Mesendoderm (in vitro differentiated cells): ENCODE measurements at regions not wholly inside any gene's neighbourhood (a gene's known extent, or its start where the extent isn't known, plus 50 kb on each side); places are given as distances from the start of the nearest gene placed in this dataset.

Experiments used
- DNase-seq: peaks from one replicate; pipeline ENCODE4 v3.0.0; 2013
- H2AK5ac ChIP-seq: 2 replicates; pipeline ENCODE4 v1.6.1; 2013; ENCODE audit warnings: low read length, inconsistent platforms
- H2BK120ac ChIP-seq: 2 replicates; pipeline ENCODE4 v1.6.1; 2013; ENCODE audit warnings: low read depth, mild to moderate bottlenecking, low read length, moderate library complexity, mixed read lengths
- H2BK15ac ChIP-seq: replicated peaks from 2 replicates; pipeline ENCODE4 v1.6.1; 2013; ENCODE audit warnings: low read depth, mild to moderate bottlenecking, moderate library complexity
- H2BK5ac ChIP-seq: 2 replicates; pipeline ENCODE4 v1.6.1; 2013; ENCODE audit warnings: low read length, inconsistent platforms
- H3K18ac ChIP-seq: 2 replicates; pipeline ENCODE4 v1.6.1; 2013; ENCODE audit warnings: mild to moderate bottlenecking, low read length, mixed read lengths
- H3K23ac ChIP-seq: one replicate; pipeline ENCODE4 v1.6.1; 2013; ENCODE audit warnings: low read length
- H3K27ac ChIP-seq: 2 replicates; pipeline ENCODE4 v1.5.1; 2013; ENCODE audit warnings: low read depth, mild to moderate bottlenecking, inconsistent platforms, low read length, moderate library complexity
- H3K27me3 ChIP-seq: 2 replicates; pipeline ENCODE4 v1.6.1; 2013; ENCODE audit warnings: low read length, control low read depth, mild to moderate bottlenecking, inconsistent platforms; ENCODE audit not compliant: insufficient read depth, poor library complexity
- H3K36me3 ChIP-seq: 2 replicates; pipeline ENCODE4 v1.6.1; 2013; ENCODE audit warnings: low read length, inconsistent platforms; ENCODE audit not compliant: control insufficient read depth, insufficient read depth
- H3K4ac ChIP-seq: one replicate; pipeline ENCODE4 v1.6.1; 2013; ENCODE audit warnings: low read depth, mild to moderate bottlenecking, low read length, moderate library complexity
- H3K4me1 ChIP-seq: 2 replicates; pipeline ENCODE4 v1.6.1; 2013; ENCODE audit warnings: low read depth, low read length, inconsistent platforms; ENCODE audit not compliant: control insufficient read depth
- H3K4me2 ChIP-seq: 2 replicates; pipeline ENCODE4 v1.6.1; 2013; ENCODE audit warnings: low read length
- H3K4me3 ChIP-seq: 2 replicates; pipeline ENCODE4 v1.5.1; 2013; ENCODE audit warnings: mild to moderate bottlenecking, low read length
- H3K56ac ChIP-seq: one replicate; pipeline ENCODE4 v1.6.1; 2013; ENCODE audit warnings: low read length
- H3K79me1 ChIP-seq: 2 replicates; pipeline ENCODE4 v1.6.1; 2013; ENCODE audit warnings: low read length, inconsistent platforms
- H3K79me2 ChIP-seq: 2 replicates; pipeline ENCODE4 v1.6.1; 2013; ENCODE audit warnings: mild to moderate bottlenecking, low read length; ENCODE audit not compliant: control insufficient read depth, insufficient read depth
- H3K9ac ChIP-seq: 2 replicates; pipeline ENCODE4 v1.6.1; 2013; ENCODE audit warnings: low read length, inconsistent platforms
- H4K5ac ChIP-seq: one replicate; pipeline ENCODE4 v1.6.1; 2013; ENCODE audit warnings: low read length
- H4K8ac ChIP-seq: one replicate; pipeline ENCODE4 v1.6.1; 2013; ENCODE audit warnings: low read depth, mild to moderate bottlenecking, control low read depth, low read length, moderate library complexity
- WGBS: extraction: QIAGEN DNeasy Blood & Tissue Kit; methylation state at CpG from one replicate; pipeline ENCODE4 v1.1.7; 2013; ENCODE audit warnings: low lambda C conversion rate, missing lambda C conversion rate; ENCODE audit not compliant: insufficient coverage; ENCODE audit errors: extremely low coverage; 5-methylcytosine and 5-hydroxymethylcytosine counted together

GRCh38 chr1:87644579-87645190 is 316.0 kb downstream of the LMO4 start:
- no CpG with 5 or more reads among the region's 7 CpGs for WGBS

GRCh38 chr1:87647430-87648177 is 318.9 kb downstream of the LMO4 start:
- WGBS = no CpG with 5 or more reads among the region's 6 CpGs
- H2AK5ac ChIP-seq = no peak overlapping the region
- no peak overlapping the region for H3K9ac ChIP-seq
- no peak overlapping the region for H3K4me3 ChIP-seq
- H2BK120ac ChIP-seq = no peak overlapping the region
- no peak overlapping the region for H3K56ac ChIP-seq
- H2BK15ac ChIP-seq = no peak overlapping the region
- no peak overlapping the region for H2BK5ac ChIP-seq
- peaks cover 3% of the 10 kb centered on the region for H3K4me1 ChIP-seq
- no peak overlapping the region for H3K4me2 ChIP-seq
- no peaks in the 10 kb centered on the region for H3K36me3 ChIP-seq
- H3K4ac ChIP-seq = no peak overlapping the region
- no peak overlapping the region for H3K18ac ChIP-seq
- no peaks in the 10 kb centered on the region for H3K79me1 ChIP-seq
- no peak overlapping the region for H3K27ac ChIP-seq
- DNase-seq = no peak
- H4K8ac ChIP-seq = no peak overlapping the region
- no peaks in the 10 kb centered on the region for H3K79me2 ChIP-seq
- H4K5ac ChIP-seq = no peak overlapping the region
- no peak overlapping the region for H3K23ac ChIP-seq
- no peaks in the 10 kb centered on the region for H3K27me3 ChIP-seq

More at GRCh38 chr1:87644579-87645190, 316.0 kb downstream of the LMO4 start:
- Histone ChIP-seq H4K5ac (no peak overlapping the region), H3K79me1 (no peaks in the 10 kb centered on the region), H3K56ac (no peak overlapping the region), H2BK15ac (no peak overlapping the region), H2BK5ac (no peak overlapping the region), H4K8ac (no peak overlapping the region), H3K4ac (no peak overlapping the region), H3K9ac (no peak overlapping the region), H2AK5ac (no peak overlapping the region), H2BK120ac (no peak overlapping the region), H3K27me3 (no peaks in the 10 kb centered on the region), H3K79me2 (no peaks in the 10 kb centered on the region), H3K36me3 (no peaks in the 10 kb centered on the region), H3K23ac (no peak overlapping the region), H3K4me2 (no peak overlapping the region), H3K4me1 (peaks cover 7% of the 10 kb centered on the region), H3K4me3 (no peak overlapping the region), H3K27ac (no peak overlapping the region), H3K18ac (no peak overlapping the region)
- peak; percentile 75 for DNase-seq

DNA sequence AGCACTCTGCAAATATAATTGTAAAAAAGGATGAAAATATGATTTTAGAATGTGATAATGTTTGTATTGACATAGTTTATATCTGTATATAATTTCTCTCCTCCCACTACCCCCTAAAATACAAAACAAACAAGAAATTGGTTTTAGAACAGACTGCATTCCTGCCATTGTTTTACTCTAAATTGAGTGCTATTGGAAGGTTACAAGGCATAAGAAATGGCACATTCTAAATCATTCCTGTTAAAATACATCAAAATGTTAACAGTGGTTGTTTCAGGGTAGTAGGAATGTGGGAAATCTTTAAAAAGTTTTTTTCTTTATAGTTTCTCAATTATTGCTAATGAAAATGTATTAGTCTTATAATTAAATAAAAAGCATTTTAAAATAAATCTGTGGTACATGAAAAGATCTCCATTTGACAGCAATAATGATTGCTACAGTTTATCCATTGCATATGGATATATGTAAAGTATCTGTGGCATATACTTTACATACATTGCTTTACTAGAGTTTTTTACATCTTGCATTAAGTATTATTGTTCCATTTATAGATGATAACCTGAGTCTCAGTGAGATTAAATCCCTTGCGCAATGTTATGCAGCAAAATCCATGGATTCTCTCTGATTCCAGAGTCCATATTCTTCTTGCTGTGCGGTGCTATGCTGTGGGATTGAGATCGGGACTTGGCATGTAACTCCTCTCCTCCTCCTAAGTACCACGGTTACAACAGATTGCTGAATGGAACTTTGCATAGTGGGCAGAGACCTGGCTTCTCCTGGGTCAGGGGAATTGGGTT is 319.8 kb downstream of the LMO4 start:
- H3K4ac ChIP-seq = no peak overlapping the region
- WGBS = no CpG with 5 or more reads among the region's 4 CpGs
- no peak overlapping the region for H2BK120ac ChIP-seq
- H2BK15ac ChIP-seq = no peak overlapping the region
- no peaks in the 10 kb centered on the region for H3K4me1 ChIP-seq
- H3K56ac ChIP-seq = no peak overlapping the region
- H3K79me2 ChIP-seq = no peaks in the 10 kb centered on the region
- H3K4me3 ChIP-seq = no peak overlapping the region
- H3K23ac ChIP-seq = no peak overlapping the region
- no peak overlapping the region for H4K8ac ChIP-seq
- H3K27ac ChIP-seq = no peak overlapping the region
- H3K36me3 ChIP-seq = no peaks in the 10 kb centered on the region
- H3K4me2 ChIP-seq = no peak overlapping the region
- H4K5ac ChIP-seq = no peak overlapping the region
- H2AK5ac ChIP-seq = no peak overlapping the region
- H3K27me3 ChIP-seq = no peaks in the 10 kb centered on the region
- DNase-seq = no peak
- no peaks in the 10 kb centered on the region for H3K79me1 ChIP-seq
- H3K9ac ChIP-seq = no peak overlapping the region
- H2BK5ac ChIP-seq = no peak overlapping the region
- no peak overlapping the region for H3K18ac ChIP-seq

GRCh38 chr1:87650306-87650705 is 321.6 kb downstream of the LMO4 start:
- Histone ChIP-seq H3K4me2 (no peak overlapping the region), H4K5ac (no peak overlapping the region), H3K79me1 (no peaks in the 10 kb centered on the region), H3K4me1 (no peaks in the 10 kb centered on the region), H3K79me2 (no peaks in the 10 kb centered on the region), H3K27ac (no peak overlapping the region), H2BK15ac (no peak overlapping the region), H4K8ac (no peak overlapping the region), H3K4me3 (no peak overlapping the region), H2BK5ac (no peak overlapping the region), H3K18ac (no peak overlapping the region), H3K36me3 (no peaks in the 10 kb centered on the region), H3K27me3 (no peaks in the 10 kb centered on the region), H3K56ac (no peak overlapping the region), H2AK5ac (no peak overlapping the region), H3K9ac (no peak overlapping the region), H2BK120ac (no peak overlapping the region), H3K23ac (no peak overlapping the region), H3K4ac (no peak overlapping the region)
- no peak for DNase-seq
- WGBS = no CpG with 5 or more reads among the region's 5 CpGs

GRCh38 chr1:87652176-87652575 is 323.5 kb downstream of the LMO4 start:
- H3K36me3 ChIP-seq = no peaks in the 10 kb centered on the region
- no peak overlapping the region for H3K56ac ChIP-seq
- H3K18ac ChIP-seq = no peak overlapping the region
- no peak overlapping the region for H3K4ac ChIP-seq
- no peak for DNase-seq
- H4K5ac ChIP-seq = no peak overlapping the region
- H2BK15ac ChIP-seq = no peak overlapping the region
- no peaks in the 10 kb centered on the region for H3K79me2 ChIP-seq
- H4K8ac ChIP-seq = no peak overlapping the region
- no peak overlapping the region for H3K23ac ChIP-seq
- H3K4me2 ChIP-seq = no peak overlapping the region
- no peak overlapping the region for H2BK120ac ChIP-seq
- WGBS = no CpG with 5 or more reads among the region's 3 CpGs
- no peaks in the 10 kb centered on the region for H3K79me1 ChIP-seq
- H3K4me3 ChIP-seq = no peak overlapping the region
- no peak overlapping the region for H3K9ac ChIP-seq
- no peak overlapping the region for H2BK5ac ChIP-seq
- no peaks in the 10 kb centered on the region for H3K4me1 ChIP-seq
- H3K27me3 ChIP-seq = no peaks in the 10 kb centered on the region
- no peak overlapping the region for H3K27ac ChIP-seq
- H2AK5ac ChIP-seq = no peak overlapping the region
